Activated T-helper 17 cell treated with anti-CD3 and anti-CD28 coated beads, Interleukin-2, amount 50 U/mL, for 72 hours (primary cell): ENCODE measurements at regions not wholly inside any gene's neighbourhood (a gene's known extent, or its start where the extent isn't known, plus 50 kb on each side); places are given as distances from the start of the nearest gene placed in this dataset.
"Not testable (repeated sequence)": the region's sequence is repeated elsewhere in the genome, so short reads cannot be mapped to it uniquely, and the experiment has no call there.

ENCODE experiments used
- ATAC-seq: fragments of 150-1000 bp; cut with Tn5 transposase; replicated peaks from 2 replicates; pipeline ENCODE4 v1.10.0; 2021; ENCODE audit warnings: mild to moderate bottlenecking, moderate library complexity
- H3K27ac Mint-ChIP-seq: one replicate; pipeline ENCODE4 v1.8.0; 2022; ENCODE audit warnings: mixed read lengths
- H3K27me3 Mint-ChIP-seq: one replicate; pipeline ENCODE4 v1.8.0; 2022; ENCODE audit warnings: mixed read lengths
- H3K36me3 Mint-ChIP-seq: one replicate; pipeline ENCODE4 v1.8.0; 2022; ENCODE audit warnings: low read depth, mild to moderate bottlenecking, mixed read lengths
- H3K4me1 Mint-ChIP-seq: one replicate; pipeline ENCODE4 v1.8.0; 2022; ENCODE audit warnings: mixed read lengths
- H3K4me3 Mint-ChIP-seq: one replicate; pipeline ENCODE4 v1.8.0; 2022; ENCODE audit warnings: mild to moderate bottlenecking, mixed read lengths
- H3K9me3 Mint-ChIP-seq: one replicate; pipeline ENCODE4 v1.8.0; 2022; ENCODE audit warnings: mixed read lengths

DNA sequence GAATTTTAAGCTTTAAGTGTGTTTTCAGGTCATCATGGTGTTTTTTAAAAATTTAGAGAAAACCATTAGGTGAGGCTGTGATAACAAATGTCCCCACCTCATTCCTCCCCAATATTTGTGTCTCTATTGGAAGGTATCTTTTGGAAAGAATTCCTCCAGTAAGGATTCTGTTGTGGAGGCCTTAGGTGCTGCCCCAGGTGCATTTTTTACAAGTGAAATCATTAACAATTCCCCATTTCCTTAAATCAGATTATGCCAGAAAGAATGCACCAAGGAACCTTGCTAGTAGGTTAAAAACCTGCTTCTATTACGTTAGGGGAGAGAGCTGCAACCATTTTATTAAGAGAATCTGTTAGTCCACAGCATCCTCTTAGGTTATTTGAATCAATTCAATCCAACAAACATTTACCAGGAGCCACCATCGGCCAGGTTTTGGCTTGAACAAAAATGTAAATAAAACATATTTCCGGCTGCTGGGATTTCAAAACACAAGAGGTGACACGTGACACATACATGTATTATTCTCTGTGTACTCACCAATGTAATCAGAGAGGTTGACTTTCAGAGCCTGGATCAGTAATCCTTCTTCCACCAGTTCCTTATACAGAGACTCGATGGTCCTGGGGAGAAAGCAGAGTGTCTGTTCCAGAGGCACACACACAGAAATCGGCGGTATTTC, 112.5 kb upstream of the ASB18 start:
- H3K4me3 Mint-ChIP-seq, result no peak overlapping the region
- H3K36me3 Mint-ChIP-seq, result no peaks in the 10 kb centered on the region
- no peak overlapping the region for H3K27ac Mint-ChIP-seq
- H3K4me1 Mint-ChIP-seq, result peaks cover 5% of the 10 kb centered on the region
- H3K9me3 Mint-ChIP-seq, result no peaks in the 10 kb centered on the region
- no peak for ATAC-seq
- peaks cover 10% of the 10 kb centered on the region for H3K27me3 Mint-ChIP-seq

DNA sequence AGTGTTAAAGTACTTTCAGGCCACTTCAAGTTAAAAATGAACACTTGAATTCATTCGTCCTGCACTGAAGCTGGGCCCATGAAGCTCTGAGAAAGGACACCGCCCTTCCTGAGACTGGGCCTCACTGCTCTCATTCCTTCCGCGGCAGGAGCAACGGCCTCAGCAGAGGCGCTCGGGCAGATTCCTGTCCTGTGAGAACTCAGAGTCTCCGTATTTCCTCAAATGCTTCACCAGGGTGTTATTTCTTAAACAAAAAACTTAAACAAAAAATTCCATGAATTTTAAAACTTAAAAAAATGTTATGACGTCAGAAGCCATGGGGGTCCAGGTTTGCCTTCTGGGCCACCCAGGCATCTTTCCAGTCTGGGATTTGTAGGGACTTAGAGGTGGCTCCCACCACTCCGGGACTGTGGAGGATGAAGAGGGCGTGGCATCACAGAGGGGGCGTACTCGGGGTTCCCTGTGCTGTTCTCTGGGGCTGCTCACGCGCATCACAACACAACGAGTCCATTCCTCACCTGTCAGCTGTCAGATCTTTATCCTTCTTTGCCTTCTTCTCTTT, 115.9 kb upstream of the ASB18 start:
- Mint-ChIP-seq H3K9me3 (no peaks in the 10 kb centered on the region), H3K4me3 (no peak overlapping the region), H3K4me1 (peaks cover 2% of the 10 kb centered on the region), H3K27me3 (peaks cover 3% of the 10 kb centered on the region), H3K36me3 (no peaks in the 10 kb centered on the region), H3K27ac (no peak overlapping the region)
- no peak for ATAC-seq

DNA sequence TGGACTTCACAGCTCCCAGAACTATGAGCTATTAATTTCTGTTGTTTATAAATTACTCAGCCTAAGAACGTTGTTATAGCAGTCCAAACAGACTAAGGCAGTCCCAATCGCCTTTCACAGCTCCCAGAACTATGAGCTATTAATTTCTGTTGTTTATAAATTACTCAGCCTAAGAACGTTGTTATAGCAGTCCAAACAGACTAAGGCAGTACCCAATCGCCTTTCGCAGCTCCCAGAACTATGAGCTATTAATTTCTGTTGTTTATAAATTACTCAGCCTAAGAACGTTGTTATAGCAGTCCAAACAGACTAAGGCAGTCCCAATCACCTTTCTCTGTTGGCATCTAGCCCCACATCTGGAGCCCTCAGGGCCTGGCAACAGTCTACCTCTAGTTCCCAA, 117.0 kb upstream of the ASB18 start:
- H3K27ac Mint-ChIP-seq, H3K36me3 Mint-ChIP-seq, H3K27me3 Mint-ChIP-seq, H3K9me3 Mint-ChIP-seq, H3K4me1 Mint-ChIP-seq, H3K4me3 Mint-ChIP-seq: not testable (repeated sequence)
- ATAC-seq, result peak; percentile 68

DNA sequence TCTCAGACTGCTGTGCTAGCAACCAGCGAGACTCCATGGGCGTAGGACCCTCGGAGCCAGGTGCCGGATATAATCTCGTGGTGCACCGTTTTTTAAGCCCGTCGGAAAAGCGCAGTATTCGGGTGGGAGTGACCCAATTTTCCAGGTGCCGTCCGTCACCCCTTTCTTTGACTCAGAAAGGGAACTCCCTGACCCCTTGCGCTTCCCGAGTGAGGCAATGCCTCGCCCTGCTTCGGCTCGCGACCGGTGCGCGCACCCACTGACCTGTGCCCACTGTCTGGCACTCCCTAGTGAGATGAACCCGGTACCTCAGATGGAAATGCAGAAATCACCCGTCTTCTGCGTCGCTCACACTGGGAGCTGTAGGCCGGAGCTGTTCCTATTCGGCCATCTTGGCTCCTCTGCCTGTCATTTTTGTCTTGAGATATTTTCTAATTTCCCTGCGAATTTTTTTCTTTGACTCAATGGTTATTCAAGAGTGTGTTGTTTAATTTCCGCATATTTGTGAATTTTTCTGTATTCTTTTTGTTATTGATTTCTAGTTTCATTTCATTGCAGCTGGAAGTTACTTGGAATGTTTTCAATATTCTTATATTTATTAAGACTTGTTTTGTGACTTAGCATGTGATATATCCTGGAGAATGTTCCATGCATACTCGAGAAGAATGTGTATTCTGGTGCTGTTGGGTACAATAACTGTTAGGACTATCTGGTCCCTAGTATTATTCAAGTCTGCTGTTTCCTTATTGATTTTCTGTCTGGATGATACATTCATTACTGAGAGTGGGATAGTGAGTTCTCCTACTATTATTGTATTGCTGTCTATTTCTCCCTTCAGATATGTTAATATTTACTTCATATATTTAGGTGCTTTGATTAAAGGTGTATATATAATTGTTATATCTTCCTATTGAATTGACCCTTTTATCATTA, 125.3 kb upstream of the ASB18 start:
- ATAC-seq, H3K4me3 Mint-ChIP-seq, H3K9me3 Mint-ChIP-seq, H3K4me1 Mint-ChIP-seq, H3K27ac Mint-ChIP-seq, H3K36me3 Mint-ChIP-seq, H3K27me3 Mint-ChIP-seq: not testable (repeated sequence)

DNA sequence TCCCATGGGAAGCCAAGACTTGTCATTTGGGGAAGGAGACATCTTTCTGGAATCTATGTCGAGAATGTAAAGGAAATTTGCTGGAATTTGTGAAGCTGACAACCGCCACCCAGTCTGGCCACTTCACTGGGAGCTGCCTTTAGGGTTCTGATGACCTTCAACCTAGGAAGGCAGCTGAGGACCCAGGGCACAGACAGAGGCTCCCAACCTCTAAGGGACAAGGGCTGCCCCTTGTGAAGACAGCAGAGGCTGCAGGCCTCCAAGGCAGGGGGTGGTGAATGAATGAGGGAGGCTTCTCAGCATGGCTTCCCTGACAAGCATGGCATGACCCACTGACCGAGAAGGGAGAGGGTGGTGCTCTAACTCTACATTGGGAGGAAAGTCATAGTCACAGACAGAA, 128.9 kb upstream of the ASB18 start:
- no peak overlapping the region for H3K4me3 Mint-ChIP-seq
- H3K27me3 Mint-ChIP-seq, result peaks cover 6% of the 10 kb centered on the region
- no peak for ATAC-seq
- no peaks in the 10 kb centered on the region for H3K4me1 Mint-ChIP-seq
- no peaks in the 10 kb centered on the region for H3K9me3 Mint-ChIP-seq
- no peaks in the 10 kb centered on the region for H3K36me3 Mint-ChIP-seq
- H3K27ac Mint-ChIP-seq, result no peak overlapping the region

DNA sequence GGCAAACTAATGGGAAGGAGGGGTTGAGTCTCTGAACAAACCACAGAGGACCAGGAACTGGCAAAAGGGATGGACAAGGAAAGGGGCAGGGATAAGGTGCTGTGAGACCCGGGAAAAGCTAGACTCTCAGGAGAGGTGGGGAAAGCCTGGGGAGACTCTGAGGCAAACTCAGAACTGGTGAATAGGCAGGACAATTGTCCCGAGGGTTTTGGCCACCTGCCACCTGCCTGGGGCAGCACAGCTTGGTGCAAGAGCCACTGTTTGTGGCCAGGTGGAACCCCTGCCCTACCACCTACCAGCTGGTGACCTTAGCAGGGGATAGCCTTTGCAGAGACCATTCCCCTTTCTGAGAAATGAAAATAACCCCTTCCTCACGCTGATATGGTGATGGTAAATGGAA, 129.4 kb upstream of the ASB18 start:
- no peaks in the 10 kb centered on the region for H3K9me3 Mint-ChIP-seq
- ATAC-seq, result no peak
- no peaks in the 10 kb centered on the region for H3K36me3 Mint-ChIP-seq
- H3K4me3 Mint-ChIP-seq, result no peak overlapping the region
- no peak overlapping the region for H3K27ac Mint-ChIP-seq
- H3K27me3 Mint-ChIP-seq, result peaks cover 6% of the 10 kb centered on the region
- H3K4me1 Mint-ChIP-seq, result no peaks in the 10 kb centered on the region

DNA sequence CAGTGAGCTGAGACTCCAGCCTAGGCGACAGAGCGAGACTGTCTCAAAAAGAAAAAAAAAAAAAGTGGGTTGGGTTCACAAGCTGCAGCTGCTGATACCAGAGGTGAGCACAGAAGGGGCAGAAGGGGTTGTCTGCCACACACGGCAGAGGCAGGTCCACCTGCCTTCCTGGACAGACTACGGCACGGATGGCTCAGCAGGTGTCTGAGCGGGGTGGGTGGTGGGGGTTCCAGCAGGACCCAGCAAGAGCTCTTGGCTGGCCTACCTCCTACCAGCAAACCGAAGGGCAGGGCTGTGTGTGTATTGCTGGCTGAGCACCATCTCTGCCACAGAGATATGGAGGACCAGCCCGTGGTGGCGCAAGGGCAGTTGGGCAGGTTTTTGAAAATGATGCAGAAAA, 130.4 kb upstream of the ASB18 start:
- ATAC-seq, result no peak
- H3K27ac Mint-ChIP-seq, result no peak overlapping the region
- peaks cover 6% of the 10 kb centered on the region for H3K27me3 Mint-ChIP-seq
- H3K9me3 Mint-ChIP-seq, result no peaks in the 10 kb centered on the region
- H3K4me3 Mint-ChIP-seq, result no peak overlapping the region
- H3K4me1 Mint-ChIP-seq, result no peaks in the 10 kb centered on the region
- no peaks in the 10 kb centered on the region for H3K36me3 Mint-ChIP-seq

DNA sequence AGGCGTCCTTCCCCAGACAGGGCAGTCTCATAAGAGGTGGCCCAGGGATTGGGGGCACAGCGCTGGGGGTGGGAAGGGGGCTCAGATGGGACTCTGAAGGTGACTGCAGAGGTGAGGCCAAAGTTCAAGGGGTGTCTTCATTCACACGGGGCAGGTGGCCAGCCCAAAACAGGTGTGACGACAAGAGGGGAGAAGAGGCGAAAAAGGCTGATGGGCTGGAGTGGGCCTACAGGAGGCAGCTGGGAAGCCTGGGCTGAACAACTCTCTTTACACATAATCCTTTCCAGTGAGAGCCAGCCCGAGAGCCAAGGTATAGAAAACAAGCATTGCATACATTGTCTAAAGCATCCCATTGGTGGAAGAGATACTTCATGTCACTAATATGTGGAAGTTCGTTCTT, 130.9 kb upstream of the ASB18 start:
- H3K4me1 Mint-ChIP-seq, result no peaks in the 10 kb centered on the region
- H3K9me3 Mint-ChIP-seq, result no peaks in the 10 kb centered on the region
- ATAC-seq, result no peak
- peaks cover 6% of the 10 kb centered on the region for H3K27me3 Mint-ChIP-seq
- H3K27ac Mint-ChIP-seq, result no peak overlapping the region
- no peaks in the 10 kb centered on the region for H3K36me3 Mint-ChIP-seq
- H3K4me3 Mint-ChIP-seq, result no peak overlapping the region

DNA sequence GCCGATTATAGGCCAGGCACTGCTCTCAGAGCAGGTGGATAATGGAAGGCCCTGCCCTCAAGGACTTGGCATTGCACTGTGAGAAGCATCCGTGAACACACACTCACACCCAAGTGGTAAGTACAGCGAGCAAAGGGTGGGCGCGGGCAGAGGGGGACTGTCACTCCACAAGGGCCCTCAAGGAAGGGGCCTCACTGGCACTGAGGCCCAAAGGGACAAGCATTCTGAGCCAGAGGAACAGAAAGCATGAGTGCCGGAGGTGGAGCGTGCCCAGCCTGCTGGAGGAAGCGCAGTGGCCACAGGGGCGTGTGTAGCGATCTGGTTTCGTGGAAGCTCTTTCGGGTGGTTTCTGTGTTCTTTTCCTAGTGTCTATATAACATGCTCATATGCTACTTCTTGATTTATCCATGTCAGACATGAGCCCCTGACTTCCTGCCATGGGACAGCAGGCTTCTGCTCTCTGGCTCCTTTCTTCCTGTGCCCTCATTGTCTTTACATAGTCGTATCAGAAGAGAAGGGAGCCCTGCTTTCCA, 132.7 kb upstream of the ASB18 start:
- Mint-ChIP-seq H3K36me3 (no peaks in the 10 kb centered on the region), H3K4me3 (no peak overlapping the region), H3K27me3 (peaks cover 3% of the 10 kb centered on the region), H3K9me3 (no peaks in the 10 kb centered on the region), H3K4me1 (no peaks in the 10 kb centered on the region), H3K27ac (no peak overlapping the region)
- ATAC-seq, result no peak

DNA sequence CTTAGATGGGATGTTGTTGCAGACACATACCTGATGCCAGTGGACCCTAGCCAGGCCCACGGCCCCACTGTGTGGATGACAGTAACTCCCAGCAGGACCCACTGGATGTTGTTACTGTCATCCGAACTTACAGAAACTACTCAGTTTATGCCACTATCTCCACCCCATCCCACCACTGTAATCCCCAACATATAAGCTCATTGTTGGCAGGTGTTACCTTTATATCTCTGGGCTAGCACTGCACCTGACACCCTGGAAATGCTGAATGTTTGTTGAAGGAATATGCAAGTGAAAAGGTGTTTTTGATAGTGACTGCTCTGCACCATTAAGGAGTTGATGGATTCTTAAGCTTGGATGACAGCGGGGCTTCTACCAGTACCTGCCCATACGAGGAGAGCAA, 133.5 kb upstream of the ASB18 start:
- ATAC-seq, result no peak
- H3K4me1 Mint-ChIP-seq, result no peaks in the 10 kb centered on the region
- H3K36me3 Mint-ChIP-seq, result no peaks in the 10 kb centered on the region
- no peak overlapping the region for H3K27ac Mint-ChIP-seq
- no peaks in the 10 kb centered on the region for H3K9me3 Mint-ChIP-seq
- no peak overlapping the region for H3K4me3 Mint-ChIP-seq
- peaks cover 3% of the 10 kb centered on the region for H3K27me3 Mint-ChIP-seq

DNA sequence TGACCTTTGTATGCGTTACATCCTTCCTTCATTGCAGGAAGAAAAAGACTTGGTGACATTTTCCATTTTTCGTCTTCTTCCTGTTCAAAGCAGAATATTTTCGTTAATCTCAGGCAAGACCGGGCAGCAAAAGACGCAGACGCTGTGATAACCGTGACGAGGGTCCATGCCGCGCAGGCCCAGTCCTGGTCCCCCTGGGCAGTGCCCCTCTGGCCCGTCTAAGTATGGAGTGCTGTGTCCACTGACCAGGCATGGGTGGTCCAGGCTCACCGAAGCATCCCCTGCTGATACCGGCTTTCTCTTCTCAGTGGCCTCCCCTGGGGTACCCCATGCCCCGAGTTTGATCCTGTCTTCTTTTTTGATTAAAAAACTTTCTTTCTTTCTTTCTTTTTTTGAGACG, 135.2 kb upstream of the ASB18 start:
- no peak for ATAC-seq
- Mint-ChIP-seq H3K9me3 (no peaks in the 10 kb centered on the region), H3K27me3 (peaks cover 7% of the 10 kb centered on the region), H3K27ac (no peak overlapping the region), H3K4me1 (no peaks in the 10 kb centered on the region), H3K4me3 (no peak overlapping the region), H3K36me3 (no peaks in the 10 kb centered on the region)

DNA sequence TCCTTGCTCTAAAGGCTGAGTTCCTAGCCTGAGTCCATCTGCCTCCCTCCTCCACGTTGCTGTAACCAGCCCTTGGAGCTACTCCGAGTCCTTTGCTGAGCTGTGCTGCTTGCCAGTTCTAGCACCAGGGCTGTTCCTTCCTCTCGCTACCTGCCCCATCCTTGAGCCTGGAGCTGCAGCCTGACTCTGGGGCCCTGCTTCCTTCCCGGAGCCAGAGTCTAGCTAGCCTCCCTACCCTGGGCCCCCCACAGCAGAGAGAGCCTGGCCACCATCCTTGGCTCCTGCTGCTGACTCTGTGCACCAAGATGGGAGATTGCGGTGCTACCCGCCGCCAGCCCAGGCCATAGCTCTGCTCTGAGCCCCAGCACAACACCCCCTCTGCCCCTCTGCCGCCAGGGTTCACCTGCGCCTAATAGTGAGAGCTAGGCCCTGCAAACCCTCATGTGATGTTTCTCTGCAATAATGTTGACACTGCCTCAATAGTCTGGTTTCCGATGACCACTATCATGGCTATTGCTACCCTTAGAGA, 135.9 kb upstream of the ASB18 start:
- no peak overlapping the region for H3K27ac Mint-ChIP-seq
- no peak for ATAC-seq
- no peaks in the 10 kb centered on the region for H3K36me3 Mint-ChIP-seq
- no peaks in the 10 kb centered on the region for H3K4me1 Mint-ChIP-seq
- H3K9me3 Mint-ChIP-seq, result no peaks in the 10 kb centered on the region
- no peak overlapping the region for H3K4me3 Mint-ChIP-seq
- peaks cover 8% of the 10 kb centered on the region for H3K27me3 Mint-ChIP-seq

DNA sequence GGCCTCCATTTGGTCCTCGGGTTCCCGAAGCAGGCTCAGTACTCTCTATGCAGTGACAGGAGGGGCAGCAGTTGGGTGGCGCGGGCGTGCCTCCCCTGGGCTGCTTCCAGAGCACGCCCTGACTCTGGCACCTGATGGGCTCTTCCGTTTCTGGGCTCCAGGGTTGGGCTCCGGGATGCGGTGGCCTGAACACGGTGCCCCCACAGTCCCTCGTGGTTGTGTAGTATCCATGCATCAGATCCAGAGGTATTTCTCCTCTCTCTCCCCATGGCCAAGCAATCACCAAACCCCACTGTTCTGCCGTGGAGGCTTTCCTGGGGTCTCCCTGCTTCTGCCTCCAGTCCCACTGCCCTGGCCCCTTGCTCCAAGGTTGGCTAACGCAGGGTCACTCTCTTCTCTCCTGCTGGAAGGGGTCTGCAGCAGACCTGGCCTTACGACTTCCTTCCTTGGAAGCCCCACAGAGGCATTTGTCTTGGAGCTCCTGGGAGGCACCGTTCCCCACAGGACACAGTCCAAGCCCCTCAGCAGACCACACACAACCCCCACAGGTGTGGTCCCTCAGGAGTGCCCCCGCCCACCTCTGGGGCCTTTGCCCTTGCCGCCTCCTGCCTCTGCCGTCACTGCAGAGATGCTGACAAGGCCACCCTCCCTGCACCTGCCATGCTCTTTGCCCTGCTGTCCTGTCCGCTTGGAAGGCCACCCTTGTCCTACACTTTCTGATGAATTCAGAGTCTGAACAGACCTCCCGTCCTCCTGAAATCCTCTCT, 136.6 kb upstream of the ASB18 start:
- no peak for ATAC-seq
- no peak overlapping the region for H3K27ac Mint-ChIP-seq
- no peaks in the 10 kb centered on the region for H3K36me3 Mint-ChIP-seq
- H3K27me3 Mint-ChIP-seq, result peaks cover 14% of the 10 kb centered on the region
- H3K9me3 Mint-ChIP-seq, result no peaks in the 10 kb centered on the region
- H3K4me3 Mint-ChIP-seq, result no peak overlapping the region
- H3K4me1 Mint-ChIP-seq, result no peaks in the 10 kb centered on the region
